Thyroid gland (tissue), 4 donors: ENCODE measurements at regions not wholly inside any gene's neighbourhood (a gene's known extent, or its start where the extent isn't known, plus 50 kb on each side); places are given as distances from the start of the nearest gene placed in this dataset.

Experiments
- CTCF ChIP-seq, 6 experiments: fragments of 200-600 bp in 3 of 6; fragments of 450-650 bp in 3 of 6; sonication (generic) in 3 of 6; IDR thresholded peaks; one replicate each; pipeline ENCODE4 v1.5.1; 2016 to 2019; ENCODE audit warnings: antibody characterized with exemption in 6 of 6, mild to moderate bottlenecking in 2 of 6, inconsistent platforms in 1 of 6, moderate library complexity in 1 of 6
- POLR2A ChIP-seq, 2 donors: fragments of 450-650 bp; IDR thresholded peaks; one replicate each; pipeline ENCODE4 v1.6.1; 2017; ENCODE audit warnings: antibody characterized with exemption in 2 of 2, mild to moderate bottlenecking in 2 of 2, moderate library complexity in 1 of 2

- TF ChIP-seq CTCF (IDR thresholded peaks at IDR 0.05) (no peak), POLR2A (IDR thresholded peaks at IDR 0.05) (no peak)
These were observed 78.2 kb upstream of the DLX6 start for GRCh38 chr7:96927131-96927530.
